Right cardiac atrium (tissue), 5 donors: ENCODE measurements at regions not wholly inside any gene's neighbourhood (a gene's known extent, or its start where the extent isn't known, plus 50 kb on each side); places are given as distances from the start of the nearest gene placed in this dataset.

Experiments
- ATAC-seq, 2 donors: fragments of 200-7000 bp; cut with Tn5 transposase; one replicate each; pipeline versions ENCODE4 v1.8.0 to v1.9.1; 2020; ENCODE audit warnings: moderate library complexity in 2 of 2, mild to moderate bottlenecking in 1 of 2
- DNase-seq, 3 donors: peaks; one replicate each; pipeline ENCODE4 v3.0.0-alpha.2; 2020
- H3K27ac ChIP-seq: one replicate; pipeline ENCODE4 v1.5.1; 2013; ENCODE audit warnings: mild to moderate bottlenecking, low read length, control low read depth, moderate library complexity
- H3K27me3 ChIP-seq: one replicate; pipeline ENCODE4 v1.6.1; 2013; ENCODE audit not compliant: control insufficient read depth, insufficient read depth
- H3K4me1 ChIP-seq: one replicate; pipeline ENCODE4 v1.6.1; 2013; ENCODE audit warnings: low read length; ENCODE audit not compliant: control insufficient read depth, insufficient read depth
- H3K4me3 ChIP-seq: one replicate; pipeline ENCODE4 v1.5.1; 2013; ENCODE audit warnings: low read length, control low read depth
- H3K9me3 ChIP-seq: one replicate; pipeline ENCODE4 v1.6.1; 2013; ENCODE audit warnings: low read length; ENCODE audit not compliant: control insufficient read depth
- WGBS: extraction: QIAGEN DNeasy Blood & Tissue Kit; methylation state at CpG from one replicate; pipeline ENCODE4 v1.1.7; 2013; 5-methylcytosine and 5-hydroxymethylcytosine counted together
- intact Hi-C, 4 donors: fragments of 100-400 bp; cut with DNase I; formaldehyde crosslinking; loops; one replicate each; pipeline versions ENCODE4 v1.11.0 to v1.14.0; 2022 to 2023
- donor health status: healthy with polysubstance abuse.
- donor health status: DM: no; HTN: yes; CAD: no.
- donor health status: DM: no; HTN: no; CAD: no.
- donor health status: DM: no; HTN: yes; CAD: no; lungs with severe emphysema.
- donor health status: DM: yes; HTN: yes; CAD: no.

DNA sequence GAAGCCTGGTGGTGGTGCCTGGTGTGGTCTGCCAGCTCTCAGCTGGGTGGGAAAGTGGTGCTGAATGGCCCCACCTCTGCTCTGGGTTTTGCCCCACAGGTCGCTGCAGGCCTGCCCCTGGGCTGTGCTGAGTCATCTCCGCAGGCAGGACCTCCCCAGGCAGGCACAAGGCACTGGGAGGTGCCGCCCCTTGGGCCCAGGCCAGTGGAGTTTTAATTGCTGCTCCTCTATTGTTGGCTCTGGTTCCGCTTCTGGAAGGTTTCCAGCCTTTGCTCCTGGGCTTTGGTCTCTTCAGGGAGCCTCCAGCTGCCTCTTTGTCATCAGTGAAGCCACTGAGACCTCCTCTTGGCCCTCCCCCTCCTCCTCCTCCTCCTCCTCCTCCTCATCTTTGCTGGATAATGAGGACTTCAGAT is 180.3 kb upstream of the GRB10 start:
- peak; percentile 72 to 87 (median 86) for DNase-seq
- H3K27ac ChIP-seq = no peak overlapping the region
- no peaks in the 10 kb centered on the region for H3K4me1 ChIP-seq
- no peak overlapping the region for H3K4me3 ChIP-seq
- ATAC-seq = peak; percentile 90 to 96
- no peaks in the 10 kb centered on the region for H3K27me3 ChIP-seq
- WGBS = 34% methylated on average over 4 of the region's 4 CpGs
- intact Hi-C loops = no loop called here
- no peaks in the 10 kb centered on the region for H3K9me3 ChIP-seq

DNA sequence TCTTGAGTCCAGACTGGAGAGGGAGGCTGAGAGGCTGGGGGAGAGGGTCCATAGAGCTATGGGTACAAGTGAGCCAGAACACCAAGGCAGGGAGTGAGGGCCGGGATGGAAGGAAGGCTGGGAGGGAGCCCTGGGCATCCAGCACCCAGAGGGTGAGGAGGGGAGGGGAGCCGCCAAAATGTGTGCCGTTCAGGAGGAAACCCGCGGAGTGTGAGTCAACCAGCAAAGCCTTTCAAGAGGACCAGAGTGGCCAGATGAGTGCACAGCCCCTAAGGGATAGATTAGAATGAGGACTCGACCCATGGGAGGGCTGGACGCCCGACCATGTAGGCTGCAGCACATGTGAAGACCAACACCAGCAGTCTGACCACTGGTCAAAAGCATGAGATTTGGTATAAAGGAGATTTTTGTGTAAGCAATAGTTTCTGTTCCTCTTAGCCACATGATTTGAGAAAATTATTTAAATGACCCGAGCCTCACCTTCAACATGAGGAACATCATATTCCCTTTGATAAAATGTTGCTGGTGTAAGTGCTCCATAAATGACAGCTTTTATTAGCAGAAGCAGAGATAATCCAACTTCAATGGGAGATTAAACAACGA is 179.7 kb upstream of the GRB10 start:
- no peaks in the 10 kb centered on the region for H3K27me3 ChIP-seq
- WGBS = 79% methylated on average over 10 of the region's 10 CpGs
- intact Hi-C loops = no loop called here
- H3K27ac ChIP-seq = no peak overlapping the region
- ATAC-seq (no peak), DNase-seq (no peak)
- no peaks in the 10 kb centered on the region for H3K9me3 ChIP-seq
- H3K4me3 ChIP-seq = no peak overlapping the region
- H3K4me1 ChIP-seq = no peaks in the 10 kb centered on the region

DNA sequence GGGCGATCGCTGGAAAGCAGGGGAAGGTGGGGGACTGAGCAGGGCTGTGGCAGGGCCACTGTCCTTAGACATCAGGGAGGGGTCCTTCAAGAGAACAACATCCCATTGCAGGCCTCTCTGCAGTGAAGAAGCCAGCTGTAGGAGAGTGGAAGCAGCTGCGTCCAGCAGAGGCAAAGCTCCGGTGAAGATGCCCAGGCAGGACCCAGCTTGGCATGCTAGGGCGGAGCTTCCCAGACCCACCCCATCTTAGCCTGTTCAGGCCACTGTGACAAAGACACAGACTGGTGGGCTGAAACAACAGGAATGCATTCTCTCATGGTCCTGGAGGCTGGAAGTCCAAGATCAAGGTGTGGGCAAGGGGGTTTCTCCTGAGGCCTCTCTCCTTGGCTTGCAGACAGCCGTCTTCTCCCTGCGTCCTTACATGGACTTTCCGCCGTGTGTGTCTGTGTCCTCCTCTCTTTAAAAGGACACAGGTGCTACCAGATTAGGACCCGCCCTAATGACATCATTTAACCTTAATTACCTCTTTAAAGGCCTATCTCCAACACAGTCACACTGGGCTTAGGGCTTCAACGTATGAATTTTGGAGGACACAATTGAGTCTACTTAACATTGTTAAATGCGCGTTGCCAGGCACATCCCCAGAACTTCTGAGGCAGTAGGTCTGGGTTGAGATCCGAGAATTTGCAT is 178.1 kb upstream of the GRB10 start:
- Histone ChIP-seq H3K27ac (no peak overlapping the region), H3K9me3 (no peaks in the 10 kb centered on the region), H3K4me3 (no peak overlapping the region), H3K4me1 (no peaks in the 10 kb centered on the region), H3K27me3 (no peaks in the 10 kb centered on the region)
- WGBS = 86% methylated on average over 14 of the region's 14 CpGs
- intact Hi-C loops = no loop called here
- ATAC-seq (no peak), DNase-seq (no peak)

DNA sequence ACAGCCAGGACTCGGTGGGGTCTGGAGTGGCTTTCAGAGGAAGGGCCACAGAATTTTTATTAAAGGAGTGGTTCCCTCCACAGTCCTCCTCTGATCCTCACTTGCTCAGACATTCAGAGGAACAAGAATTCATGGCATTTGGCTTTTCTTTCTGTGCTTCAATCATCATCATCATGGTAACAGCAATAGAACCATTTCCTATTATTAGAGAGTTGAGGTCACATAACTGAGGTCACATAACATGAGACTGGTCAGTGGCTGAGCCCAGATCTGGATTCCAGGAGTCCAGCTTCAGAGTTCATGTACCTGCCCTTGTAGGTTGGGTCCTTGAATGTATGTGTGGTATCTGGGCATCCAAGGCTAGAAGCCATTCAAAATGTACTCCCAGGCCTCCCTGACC is 177.3 kb upstream of the GRB10 start:
- Histone ChIP-seq H3K9me3 (no peaks in the 10 kb centered on the region), H3K4me1 (no peaks in the 10 kb centered on the region), H3K4me3 (no peak overlapping the region), H3K27me3 (no peaks in the 10 kb centered on the region), H3K27ac (no peak overlapping the region)
- ATAC-seq (no peak), DNase-seq (no peak)
- intact Hi-C loops = no loop called here
- 96% methylated on average over 1 of the region's 1 CpG for WGBS

DNA sequence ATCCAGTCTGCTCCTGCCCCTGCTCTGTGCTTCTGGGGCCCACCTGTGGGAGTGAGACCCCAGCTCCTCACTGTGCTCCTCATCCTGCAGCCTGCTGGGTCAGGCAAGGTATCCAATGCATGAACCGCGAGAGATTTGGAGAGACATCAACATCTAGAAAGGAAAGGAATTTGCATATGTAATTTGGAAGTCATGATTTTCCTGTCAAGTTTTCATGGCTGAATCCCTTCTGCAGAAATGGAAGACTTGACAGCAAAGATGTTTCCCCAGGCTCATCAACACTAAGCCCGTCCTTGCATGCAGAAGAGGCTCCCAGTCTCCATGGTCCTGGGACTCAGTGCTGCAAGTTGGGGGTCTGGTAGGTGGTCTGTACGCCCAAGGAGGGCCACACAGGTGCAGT is 176.9 kb upstream of the GRB10 start:
- H3K27ac ChIP-seq = no peak overlapping the region
- no peak overlapping the region for H3K4me3 ChIP-seq
- intact Hi-C loops = no loop called here
- 94% methylated on average over 4 of the region's 4 CpGs for WGBS
- ATAC-seq (no peak), DNase-seq (no peak)
- H3K4me1 ChIP-seq = no peaks in the 10 kb centered on the region
- no peaks in the 10 kb centered on the region for H3K9me3 ChIP-seq
- H3K27me3 ChIP-seq = no peaks in the 10 kb centered on the region

- DNase-seq (no peak), ATAC-seq (no peak)
- Histone ChIP-seq H3K9me3 (no peaks in the 10 kb centered on the region), H3K27me3 (no peaks in the 10 kb centered on the region), H3K27ac (no peak overlapping the region), H3K4me3 (no peak overlapping the region), H3K4me1 (peaks cover 6% of the 10 kb centered on the region)
- 80% methylated on average over 3 of the region's 3 CpGs for WGBS
- intact Hi-C loops = no loop called here
These were observed 175.2 kb upstream of the GRB10 start for GRCh38 chr7:50957855-50958254.

DNA sequence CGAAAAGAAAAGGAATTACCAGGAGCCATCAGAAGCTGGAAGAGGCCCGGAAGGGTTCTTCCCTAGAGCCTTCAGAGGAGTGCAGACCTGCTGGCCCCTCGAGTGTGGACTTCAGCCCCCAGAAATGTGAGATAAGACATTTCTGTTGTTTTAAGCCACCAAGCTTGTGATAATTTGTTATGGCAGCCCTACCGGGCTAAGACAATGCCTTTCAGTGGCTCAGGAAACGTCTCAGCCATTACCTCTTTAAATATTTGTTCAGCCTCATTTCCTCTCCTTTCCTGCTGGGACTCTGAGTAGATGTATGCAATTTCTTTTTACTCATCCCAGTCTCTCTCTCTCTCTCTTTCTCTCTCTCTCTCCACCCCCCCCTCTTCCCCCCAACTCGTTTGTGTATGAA is 174.7 kb upstream of the GRB10 start:
- no peaks in the 10 kb centered on the region for H3K27me3 ChIP-seq
- H3K4me3 ChIP-seq = no peak overlapping the region
- H3K9me3 ChIP-seq = no peaks in the 10 kb centered on the region
- H3K27ac ChIP-seq = no peak overlapping the region
- H3K4me1 ChIP-seq = peaks cover 6% of the 10 kb centered on the region
- WGBS = 56% methylated on average over 6 of the region's 6 CpGs
- DNase-seq = no peak
- no peak for ATAC-seq
- intact Hi-C loops = no loop called here

DNA sequence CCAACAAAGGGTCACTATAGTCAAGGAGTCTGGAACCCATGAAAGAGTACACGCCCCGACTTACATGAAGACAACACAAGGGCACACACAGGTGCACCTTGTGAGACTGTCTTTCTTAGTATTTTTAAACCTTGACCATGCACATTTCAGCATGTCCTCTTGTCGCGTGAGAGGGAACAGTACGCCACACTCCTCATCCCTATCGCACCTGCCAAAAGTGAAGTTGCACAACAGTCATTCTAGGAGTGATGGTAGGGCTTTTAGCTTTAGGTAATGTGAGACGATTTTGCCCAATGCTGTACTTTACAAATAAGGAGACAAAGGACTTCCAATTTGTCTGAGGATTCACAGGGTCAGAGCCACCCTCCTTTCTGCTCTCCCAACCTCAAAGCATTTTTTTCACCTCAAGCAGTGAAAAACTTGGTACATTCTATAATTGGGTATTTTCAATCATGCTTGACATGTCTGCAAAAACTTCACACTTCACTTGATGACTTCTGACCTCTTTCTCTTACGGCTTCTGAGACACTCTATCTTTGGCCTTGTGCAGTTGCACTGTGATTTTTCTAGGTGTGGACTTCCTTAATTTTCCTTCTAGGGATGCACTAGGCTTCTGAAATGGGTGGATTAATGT is 173.9 kb upstream of the GRB10 start:
- intact Hi-C loops = no loop called here
- 85% methylated on average over 8 of the region's 8 CpGs for WGBS
- Histone ChIP-seq H3K27me3 (no peaks in the 10 kb centered on the region), H3K4me1 (peaks cover 6% of the 10 kb centered on the region), H3K27ac (no peak overlapping the region), H3K4me3 (no peak overlapping the region), H3K9me3 (no peaks in the 10 kb centered on the region)
- DNase-seq (no peak), ATAC-seq (no peak)

DNA sequence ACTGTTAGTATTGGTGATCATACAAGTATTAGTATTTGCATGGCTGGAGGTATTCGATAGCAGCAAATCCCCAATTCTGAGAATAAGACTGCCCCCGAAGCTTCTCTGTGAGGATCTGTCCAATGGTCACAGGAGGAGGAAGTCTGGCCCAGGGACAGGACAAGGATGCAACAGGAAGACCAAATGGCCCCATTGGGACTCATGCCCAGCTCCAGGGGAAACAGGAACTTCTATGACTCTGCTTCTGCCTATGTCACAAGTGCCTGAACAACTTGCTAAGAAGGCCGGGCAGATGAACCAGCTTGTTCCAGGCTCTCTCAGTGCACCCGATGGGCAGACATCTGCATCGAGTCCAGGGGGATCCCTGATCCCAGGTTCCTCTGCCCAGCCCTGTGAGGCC is 172.0 kb upstream of the GRB10 start:
- Histone ChIP-seq H3K4me3 (no peak overlapping the region), H3K9me3 (no peaks in the 10 kb centered on the region), H3K27me3 (no peaks in the 10 kb centered on the region), H3K4me1 (peaks cover 6% of the 10 kb centered on the region), H3K27ac (no peak overlapping the region)
- ATAC-seq = peak in 1 of 2 donors; percentile 50
- intact Hi-C loops = no loop called here
- 68% methylated on average over 5 of the region's 5 CpGs for WGBS
- DNase-seq = peak in 1 of 3 donors; percentile 66

DNA sequence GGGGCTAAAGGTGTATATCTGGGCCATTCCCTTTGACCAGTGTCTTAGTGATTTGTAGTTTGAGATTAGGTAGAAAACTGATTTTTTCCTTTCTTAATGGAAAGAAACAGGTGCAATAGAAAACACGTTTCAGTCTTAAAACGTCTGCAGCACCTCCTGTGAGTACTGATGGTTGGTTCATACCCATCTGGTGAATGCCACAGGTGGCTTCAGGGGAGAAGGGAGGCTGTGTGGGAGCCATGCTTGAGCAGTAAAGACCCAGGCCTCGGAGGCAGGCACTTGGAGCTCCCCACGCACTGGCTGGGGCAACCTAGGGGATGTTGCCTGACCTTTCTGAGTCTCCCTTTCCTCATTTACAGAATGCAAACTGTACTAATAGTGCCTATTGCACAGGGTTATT is 171.5 kb upstream of the GRB10 start:
- no peaks in the 10 kb centered on the region for H3K9me3 ChIP-seq
- no peaks in the 10 kb centered on the region for H3K27me3 ChIP-seq
- no peak for DNase-seq
- 72% methylated on average over 4 of the region's 4 CpGs for whole genome bisulfite sequencing
- no peak overlapping the region for H3K27ac ChIP-seq
- ATAC-seq = no peak
- peaks cover 6% of the 10 kb centered on the region for H3K4me1 ChIP-seq
- no peak overlapping the region for H3K4me3 ChIP-seq
- intact Hi-C loops = no loop called here

GRCh38 chr7:50953820-50954219 is 171.1 kb upstream of the GRB10 start:
- Histone ChIP-seq H3K9me3 (no peaks in the 10 kb centered on the region), H3K4me1 (peaks cover 6% of the 10 kb centered on the region), H3K27me3 (no peaks in the 10 kb centered on the region), H3K27ac (no peak overlapping the region), H3K4me3 (no peak overlapping the region)
- WGBS = 50% methylated on average over 3 of the region's 3 CpGs
- peak; percentile 72 to 92 for ATAC-seq
- intact Hi-C loops = no loop called here
- DNase-seq = no peak
